Body of pancreas (tissue), 4 donors: ENCODE measurements at regions not wholly inside any gene's neighbourhood (a gene's known extent, or its start where the extent isn't known, plus 50 kb on each side); places are given as distances from the start of the nearest gene placed in this dataset.

ENCODE experiments used
- CTCF ChIP-seq, 7 experiments: fragments of 450-650 bp in 4 of 7; fragments of 200-600 bp in 3 of 7; sonication (generic) in 3 of 7; IDR thresholded peaks; one replicate each; pipeline ENCODE4 v1.5.1; 2016 to 2019; ENCODE audit warnings: antibody characterized with exemption in 7 of 7
- POLR2A ChIP-seq, 3 donors: fragments of 450-650 bp; IDR thresholded peaks; one replicate each; pipeline ENCODE4 v1.6.1; 2016; ENCODE audit warnings: antibody characterized with exemption in 3 of 3, mild to moderate bottlenecking in 2 of 3

GRCh38 chrX:122252454-122252853 lies 931.6 kb upstream of the GRIA3 start:
- TF ChIP-seq CTCF (IDR thresholded peaks at IDR 0.05) (no peak), POLR2A (IDR thresholded peaks at IDR 0.05) (no peak)
